ENCODE measurements at regions not wholly inside any gene's neighbourhood (a gene's known extent, or its start where the extent isn't known, plus 50 kb on each side); places are given as distances from the start of the nearest gene placed in this dataset.
A peak's percentile ranks its signal among the peaks of the same experiment; 100 is the strongest.

DNA sequence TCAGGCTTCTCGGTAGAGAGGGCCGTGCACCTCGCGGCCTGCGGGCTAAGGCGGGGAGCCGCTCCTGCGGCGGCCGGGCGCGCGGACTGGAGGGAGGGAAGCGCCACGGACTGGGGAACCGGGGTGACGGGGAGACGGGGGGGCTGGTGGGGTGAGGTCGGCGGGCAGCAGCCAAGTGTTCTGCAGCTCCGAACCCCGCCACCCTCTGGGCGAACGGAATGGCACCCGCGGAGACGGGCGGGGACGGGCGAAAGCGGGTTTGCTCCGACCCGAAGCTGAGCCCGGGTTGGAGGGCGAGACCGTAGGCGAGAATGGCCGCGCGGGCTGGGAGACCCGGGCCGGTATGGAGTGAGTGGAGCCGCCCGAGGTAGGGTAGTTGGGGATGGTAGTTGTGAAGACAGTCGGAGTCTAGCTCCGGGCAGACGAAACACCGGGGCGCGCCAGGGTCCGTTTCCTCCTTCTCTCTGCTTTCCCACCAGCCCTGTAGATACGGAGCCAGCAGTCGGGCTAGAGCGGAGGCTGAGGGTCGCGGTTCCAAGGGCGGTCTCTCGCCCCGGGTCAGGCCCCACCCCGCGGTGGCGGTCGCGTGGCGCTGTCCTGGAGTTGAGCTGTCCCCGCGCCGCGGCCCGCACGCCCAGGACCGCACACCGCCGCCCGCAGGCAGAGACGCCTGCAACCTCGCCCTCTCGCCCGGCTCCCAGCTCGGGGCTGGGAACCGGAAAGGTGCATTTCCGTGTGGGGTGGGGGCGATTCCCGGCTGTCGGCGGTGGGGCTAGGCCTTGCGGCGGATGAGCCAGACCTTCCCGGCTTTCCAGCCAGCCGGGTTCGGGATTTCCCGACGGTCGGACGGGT, 160.3 kb upstream of the SIX2 start:
- TF ChIP-seq, protein P1, sequence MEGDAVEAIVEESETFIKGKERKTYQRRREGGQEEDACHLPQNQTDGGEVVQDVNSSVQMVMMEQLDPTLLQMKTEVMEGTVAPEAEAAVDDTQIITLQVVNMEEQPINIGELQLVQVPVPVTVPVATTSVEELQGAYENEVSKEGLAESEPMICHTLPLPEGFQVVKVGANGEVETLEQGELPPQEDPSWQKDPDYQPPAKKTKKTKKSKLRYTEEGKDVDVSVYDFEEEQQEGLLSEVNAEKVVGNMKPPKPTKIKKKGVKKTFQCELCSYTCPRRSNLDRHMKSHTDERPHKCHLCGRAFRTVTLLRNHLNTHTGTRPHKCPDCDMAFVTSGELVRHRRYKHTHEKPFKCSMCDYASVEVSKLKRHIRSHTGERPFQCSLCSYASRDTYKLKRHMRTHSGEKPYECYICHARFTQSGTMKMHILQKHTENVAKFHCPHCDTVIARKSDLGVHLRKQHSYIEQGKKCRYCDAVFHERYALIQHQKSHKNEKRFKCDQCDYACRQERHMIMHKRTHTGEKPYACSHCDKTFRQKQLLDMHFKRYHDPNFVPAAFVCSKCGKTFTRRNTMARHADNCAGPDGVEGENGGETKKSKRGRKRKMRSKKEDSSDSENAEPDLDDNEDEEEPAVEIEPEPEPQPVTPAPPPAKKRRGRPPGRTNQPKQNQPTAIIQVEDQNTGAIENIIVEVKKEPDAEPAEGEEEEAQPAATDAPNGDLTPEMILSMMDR (IDR thresholded peaks at IDR 0.05) = no peak
- TF ChIP-seq POLR2A (IDR thresholded peaks at IDR 0.05) = peak; percentile 12 to 35 (median 16)

Data from body of pancreas (tissue), 4 donors.